Muscle layer of duodenum (tissue), 2 donors: ENCODE measurements at regions not wholly inside any gene's neighbourhood (a gene's known extent, or its start where the extent isn't known, plus 50 kb on each side); places are given as distances from the start of the nearest gene placed in this dataset.
"Not testable (repeated sequence)": the region's sequence is repeated elsewhere in the genome, so short reads cannot be mapped to it uniquely, and the experiment has no call there.

Experiments
- H3K27ac ChIP-seq: one replicate; pipeline ENCODE4 v1.7.0; 2013; ENCODE audit warnings: mild to moderate bottlenecking, low read length
- H3K27me3 ChIP-seq: one replicate; pipeline ENCODE4 v1.7.0; 2013; ENCODE audit warnings: low read depth, mild to moderate bottlenecking, control low read depth, low read length
- H3K36me3 ChIP-seq, 2 donors: one replicate each; pipeline ENCODE4 v1.7.0; 2013; ENCODE audit warnings: low read length in 2 of 2, control low read depth in 1 of 2, mild to moderate bottlenecking in 1 of 2; ENCODE audit not compliant: insufficient read depth in 2 of 2, control insufficient read depth in 1 of 2
- H3K4me1 ChIP-seq, 2 donors: one replicate each; pipeline ENCODE4 v1.7.0; 2013; ENCODE audit warnings: low read length in 2 of 2, mild to moderate bottlenecking in 2 of 2, control low read depth in 1 of 2, moderate library complexity in 1 of 2; ENCODE audit not compliant: insufficient read depth in 2 of 2, control insufficient read depth in 1 of 2
- H3K4me3 ChIP-seq, 2 donors: one replicate each; pipeline ENCODE4 v1.7.0; 2013; ENCODE audit warnings: low read length in 2 of 2, low read depth in 1 of 2, mild to moderate bottlenecking in 1 of 2
- H3K9me3 ChIP-seq, 2 donors: one replicate each; pipeline ENCODE4 v1.7.0; 2013; ENCODE audit warnings: low read length in 2 of 2, control low read depth in 1 of 2, mild to moderate bottlenecking in 1 of 2; ENCODE audit not compliant: control insufficient read depth in 1 of 2
- donor health status: healthy.

- not testable (repeated sequence) for H3K9me3 ChIP-seq, H3K27ac ChIP-seq, H3K4me1 ChIP-seq, H3K4me3 ChIP-seq, H3K27me3 ChIP-seq, H3K36me3 ChIP-seq
Measured at GRCh38 chr19:21668072-21668773, 99.2 kb downstream of the ZNF100 start.

GRCh38 chr19:21655540-21656126 lies 111.7 kb downstream of the ZNF100 start:
- no peak overlapping the region for H3K4me3 ChIP-seq
- peaks cover 0 to 8% of the 10 kb centered on the region in 2 donors for H3K9me3 ChIP-seq
- H3K36me3 ChIP-seq: no peaks in the 10 kb centered on the region
- H3K4me1 ChIP-seq: no peaks in the 10 kb centered on the region
- no peaks in the 10 kb centered on the region for H3K27me3 ChIP-seq
- H3K27ac ChIP-seq: no peak overlapping the region

- not testable (repeated sequence) for H3K27ac ChIP-seq, H3K9me3 ChIP-seq, H3K36me3 ChIP-seq, H3K4me1 ChIP-seq, H3K4me3 ChIP-seq, H3K27me3 ChIP-seq
Measured at GRCh38 chr19:21651478-21651877, 115.9 kb downstream of the ZNF100 start.

GRCh38 chr19:21638776-21639175 lies 128.6 kb downstream of the ZNF100 start:
- Histone ChIP-seq H3K4me1 (no peaks in the 10 kb centered on the region), H3K36me3 (no peaks in the 10 kb centered on the region), H3K4me3 (no peak overlapping the region), H3K27me3 (no peaks in the 10 kb centered on the region), H3K9me3 (no peaks in the 10 kb centered on the region), H3K27ac (no peak overlapping the region)

- no peaks in the 10 kb centered on the region for H3K36me3 ChIP-seq
- no peak overlapping the region for H3K4me3 ChIP-seq
- no peaks in the 10 kb centered on the region for H3K27me3 ChIP-seq
- H3K9me3 ChIP-seq: peaks cover 0 to 2% of the 10 kb centered on the region in 2 donors
- H3K27ac ChIP-seq: no peak overlapping the region
- no peaks in the 10 kb centered on the region for H3K4me1 ChIP-seq
Measured at GRCh38 chr19:21626924-21627697, 121.7 kb downstream of the ZNF429 start.

- H3K27ac ChIP-seq: no peak overlapping the region
- no peaks in the 10 kb centered on the region for H3K27me3 ChIP-seq
Measured at GRCh38 chr19:21626091-21626490, 120.7 kb downstream of the ZNF429 start.

GRCh38 chr19:21622920-21623319 lies 117.5 kb downstream of the ZNF429 start:
- no peak overlapping the region for H3K4me3 ChIP-seq
- H3K27ac ChIP-seq: no peak overlapping the region

More at GRCh38 chr19:21626091-21626490, 120.7 kb downstream of the ZNF429 start:
- no peaks in the 10 kb centered on the region for H3K36me3 ChIP-seq
- H3K4me3 ChIP-seq: no peak overlapping the region
- H3K9me3 ChIP-seq: peaks cover 0 to 2% of the 10 kb centered on the region in 2 donors
- H3K4me1 ChIP-seq: no peaks in the 10 kb centered on the region

GRCh38 chr19:21621671-21622070 lies 116.3 kb downstream of the ZNF429 start:
- Histone ChIP-seq H3K27me3 (no peaks in the 10 kb centered on the region), H3K27ac (no peak overlapping the region), H3K4me1 (no peaks in the 10 kb centered on the region), H3K4me3 (no peak overlapping the region), H3K9me3 (no peaks in the 10 kb centered on the region), H3K36me3 (no peaks in the 10 kb centered on the region)

More at GRCh38 chr19:21622920-21623319, 117.5 kb downstream of the ZNF429 start:
- no peaks in the 10 kb centered on the region for H3K36me3 ChIP-seq
- peaks cover 0 to 2% of the 10 kb centered on the region in 2 donors for H3K9me3 ChIP-seq
- no peaks in the 10 kb centered on the region for H3K4me1 ChIP-seq
- H3K27me3 ChIP-seq: no peaks in the 10 kb centered on the region

GRCh38 chr19:21617740-21618339 lies 112.4 kb downstream of the ZNF429 start:
- Histone ChIP-seq H3K27me3 (no peaks in the 10 kb centered on the region), H3K4me3 (no peak overlapping the region), H3K36me3 (no peaks in the 10 kb centered on the region), H3K27ac (no peak overlapping the region), H3K4me1 (no peaks in the 10 kb centered on the region), H3K9me3 (peaks cover 0 to 2% of the 10 kb centered on the region in 2 donors)

GRCh38 chr19:21614776-21615175 lies 109.4 kb downstream of the ZNF429 start:
- H3K4me3 ChIP-seq, H3K27me3 ChIP-seq, H3K36me3 ChIP-seq, H3K27ac ChIP-seq, H3K9me3 ChIP-seq, H3K4me1 ChIP-seq: not testable (repeated sequence)

- H3K36me3 ChIP-seq, H3K27me3 ChIP-seq, H3K4me3 ChIP-seq, H3K27ac ChIP-seq, H3K4me1 ChIP-seq, H3K9me3 ChIP-seq: not testable (repeated sequence)
Measured at GRCh38 chr19:21613201-21613600, 107.8 kb downstream of the ZNF429 start.
